Adrenal gland (tissue), 5 donors: ENCODE measurements at regions not wholly inside any gene's neighbourhood (a gene's known extent, or its start where the extent isn't known, plus 50 kb on each side); places are given as distances from the start of the nearest gene placed in this dataset.

Experiments used
- POLR2A ChIP-seq, 2 donors: fragments of 450-650 bp; IDR thresholded peaks; one replicate each; pipeline ENCODE4 v1.6.1; 2017; ENCODE audit warnings: antibody characterized with exemption in 2 of 2, mild to moderate bottlenecking in 2 of 2, moderate library complexity in 1 of 2
- TF ChIP-seq, protein P1 (sequence below), 6 experiments: fragments of 450-650 bp in 4 of 6; fragments of 200-600 bp in 2 of 6; sonication (generic) in 1 of 6; IDR thresholded peaks; 1 replicate in 5 of 6; 2 replicates in 1 of 6; pipeline versions ENCODE4 v1.5.1 to v1.8.0; 2016 to 2021; ENCODE audit warnings: antibody characterized with exemption in 6 of 6, mild to moderate bottlenecking in 2 of 6, moderate library complexity in 1 of 6
- donor health status: DM: no; HTN: no; CAD: no.

DNA sequence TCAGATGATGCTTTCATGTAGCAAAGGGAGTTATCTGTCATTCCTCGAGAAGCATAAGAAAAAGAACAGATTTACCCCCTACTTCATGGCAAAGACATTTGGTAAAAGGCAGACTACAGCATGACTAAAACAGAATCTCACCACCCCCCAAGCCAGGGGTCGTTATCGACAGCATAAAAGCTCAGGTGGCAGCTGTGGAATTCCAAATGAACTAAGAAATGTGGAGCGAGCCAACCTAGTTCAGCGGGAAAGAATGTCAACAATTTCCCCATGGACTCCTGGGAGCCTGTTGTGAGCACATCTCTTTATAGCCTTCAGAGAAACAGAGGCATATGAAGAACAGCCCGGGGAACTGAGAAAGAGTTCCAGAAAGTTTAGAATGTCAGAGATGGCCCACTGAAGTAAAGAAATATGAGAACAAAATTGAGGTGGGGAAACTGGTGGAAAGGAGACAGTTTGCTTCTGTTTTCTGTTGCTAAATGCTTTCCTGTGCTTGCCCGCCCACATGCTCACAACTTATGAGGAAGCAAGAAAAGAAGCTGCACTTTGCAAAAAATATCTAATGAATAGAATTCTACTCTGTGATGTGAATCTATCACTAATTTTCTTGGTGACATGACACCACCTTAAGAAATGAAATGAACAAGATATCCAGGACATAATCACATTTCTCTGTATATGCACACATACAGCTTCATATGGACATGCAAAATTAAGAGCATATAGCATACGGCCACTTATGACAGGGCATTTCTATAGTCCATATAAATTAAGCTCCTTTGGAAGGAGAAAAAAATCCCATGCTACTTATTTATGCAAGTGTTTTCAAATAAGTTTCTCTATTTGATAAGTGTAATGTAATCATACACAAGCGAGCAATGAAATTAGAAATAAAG is 135.3 kb upstream of the MID1 start:
- TF ChIP-seq, protein P1, sequence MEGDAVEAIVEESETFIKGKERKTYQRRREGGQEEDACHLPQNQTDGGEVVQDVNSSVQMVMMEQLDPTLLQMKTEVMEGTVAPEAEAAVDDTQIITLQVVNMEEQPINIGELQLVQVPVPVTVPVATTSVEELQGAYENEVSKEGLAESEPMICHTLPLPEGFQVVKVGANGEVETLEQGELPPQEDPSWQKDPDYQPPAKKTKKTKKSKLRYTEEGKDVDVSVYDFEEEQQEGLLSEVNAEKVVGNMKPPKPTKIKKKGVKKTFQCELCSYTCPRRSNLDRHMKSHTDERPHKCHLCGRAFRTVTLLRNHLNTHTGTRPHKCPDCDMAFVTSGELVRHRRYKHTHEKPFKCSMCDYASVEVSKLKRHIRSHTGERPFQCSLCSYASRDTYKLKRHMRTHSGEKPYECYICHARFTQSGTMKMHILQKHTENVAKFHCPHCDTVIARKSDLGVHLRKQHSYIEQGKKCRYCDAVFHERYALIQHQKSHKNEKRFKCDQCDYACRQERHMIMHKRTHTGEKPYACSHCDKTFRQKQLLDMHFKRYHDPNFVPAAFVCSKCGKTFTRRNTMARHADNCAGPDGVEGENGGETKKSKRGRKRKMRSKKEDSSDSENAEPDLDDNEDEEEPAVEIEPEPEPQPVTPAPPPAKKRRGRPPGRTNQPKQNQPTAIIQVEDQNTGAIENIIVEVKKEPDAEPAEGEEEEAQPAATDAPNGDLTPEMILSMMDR (IDR thresholded peaks at IDR 0.05), result no peak
- no peak for TF ChIP-seq POLR2A (IDR thresholded peaks at IDR 0.05)
